Adrenal gland (tissue), 9 donors: ENCODE measurements at regions not wholly inside any gene's neighbourhood (a gene's known extent, or its start where the extent isn't known, plus 50 kb on each side); places are given as distances from the start of the nearest gene placed in this dataset.

ENCODE experiments used
- DNase-seq, 7 donors: peaks; one replicate each; pipeline ENCODE4 v3.0.0-alpha.2; 2019 to 2020
- H3K27ac ChIP-seq, 5 donors: fragments of 200-600 bp; sonication (generic) in 4 of 5; 1 replicate in 3 of 5; 2 replicates in 2 of 5; pipeline versions ENCODE4 v1.5.1 to v1.8.0; 2016 to 2020; ENCODE audit warnings: mild to moderate bottlenecking in 1 of 5
- H3K27me3 ChIP-seq: fragments of 200-600 bp; 2 replicates; pipeline ENCODE4 v1.8.0; 2021
- H3K36me3 ChIP-seq, 2 donors: fragments of 200-600 bp; replicated peaks in 1 of 2; 1 replicate in 1 of 2; 2 replicates in 1 of 2; pipeline versions ENCODE4 v1.5.1 to v1.8.0; 2018 to 2022
- H3K4me1 ChIP-seq, 2 donors: fragments of 200-600 bp; replicated peaks in 1 of 2; 1 replicate in 1 of 2; 2 replicates in 1 of 2; pipeline versions ENCODE4 v1.5.1 to v1.8.0; 2018 to 2021
- H3K4me3 ChIP-seq, 4 donors: fragments of 200-600 bp; sonication (generic) in 3 of 4; one replicate each; pipeline ENCODE4 v1.5.1; 2016 to 2018
- H3K9me3 ChIP-seq, 3 donors: fragments of 200-600 bp; sonication (generic) in 1 of 3; replicated peaks in 1 of 3; 1 replicate in 2 of 3; 2 replicates in 1 of 3; pipeline versions ENCODE4 v1.5.1 to v1.8.0; 2016 to 2021
- CTCF ChIP-seq, 6 experiments: fragments of 450-650 bp in 4 of 6; fragments of 200-600 bp in 2 of 6; sonication (generic) in 1 of 6; IDR thresholded peaks; 1 replicate in 5 of 6; 2 replicates in 1 of 6; pipeline versions ENCODE4 v1.5.1 to v1.8.0; 2016 to 2021; ENCODE audit warnings: antibody characterized with exemption in 6 of 6, mild to moderate bottlenecking in 2 of 6, moderate library complexity in 1 of 6
- POLR2A ChIP-seq, 2 donors: fragments of 450-650 bp; IDR thresholded peaks; one replicate each; pipeline ENCODE4 v1.6.1; 2017; ENCODE audit warnings: antibody characterized with exemption in 2 of 2, mild to moderate bottlenecking in 2 of 2, moderate library complexity in 1 of 2
- whole genome bisulfite sequencing, 4 donors: extraction: QIAGEN DNeasy Blood & Tissue Kit in 2 of 4; methylation state at CpG; one replicate each; pipeline versions ENCODE4 v1.1.5 to v1.1.7; 2013 to 2017; 5-methylcytosine and 5-hydroxymethylcytosine counted together
- intact Hi-C, 2 donors: fragments of 100-400 bp; cut with DNase I; formaldehyde crosslinking; loops; one replicate each; pipeline versions ENCODE4 v1.14.1 to v1.15.0; 2022 to 2023
- donor health status: healthy with polysubstance abuse.
- donor health status: Bipolar disorder and iron deficiency.
- donor health status: DM: yes; HTN: yes; CAD: no.
- donor health status: DM: no; HTN: no; CAD: no.
- donor health status: DM: no; HTN: no; CAD: no.

DNA sequence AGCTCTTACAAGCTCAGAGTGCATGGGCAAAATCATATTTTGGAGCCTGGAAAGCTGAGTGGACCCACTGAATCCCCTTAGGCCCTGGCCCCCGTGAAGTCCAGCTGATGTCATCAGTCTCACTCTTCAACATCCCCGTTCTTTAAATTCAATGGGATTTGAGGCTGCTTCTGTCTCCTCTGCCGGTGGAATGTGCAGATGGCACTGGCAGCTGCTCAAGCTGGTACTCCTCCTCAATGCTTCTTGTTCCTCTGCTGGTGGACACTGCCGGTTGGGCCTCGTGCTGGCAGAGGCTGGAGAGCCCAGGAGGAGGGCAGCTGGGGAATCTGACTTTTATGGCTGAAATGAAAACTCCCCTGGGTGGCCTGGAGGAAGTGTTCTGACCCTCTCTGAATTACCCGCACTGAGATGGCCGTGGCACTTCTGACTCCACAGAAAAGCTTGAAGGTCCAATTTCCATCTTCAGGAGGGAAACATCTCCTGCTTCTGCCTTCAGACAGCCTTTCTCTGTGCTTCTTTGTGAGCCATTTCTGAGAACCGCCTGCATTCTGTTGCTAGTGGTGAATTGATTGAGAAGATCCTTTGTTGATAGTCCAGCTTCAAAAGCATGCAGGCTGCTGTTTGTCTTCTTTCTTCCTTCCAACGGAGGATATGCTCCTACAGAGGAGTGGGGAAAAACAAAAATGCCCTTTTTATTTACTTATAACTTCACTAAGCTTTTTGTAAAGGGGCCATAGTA is 298.9 kb downstream of the TMEM38B start:
- WGBS, 4 donors, result 72 to 81% (median 77%) methylated on average over 9 of the region's 9 CpGs
- Histone ChIP-seq H3K4me1 (no peaks in the 10 kb centered on the region), H3K4me3 (no peak overlapping the region), H3K27me3 (no peaks in the 10 kb centered on the region), H3K27ac (no peak overlapping the region), H3K36me3 (no peaks in the 10 kb centered on the region), H3K9me3 (no peaks in the 10 kb centered on the region)
- DNase-seq, result no peak
- intact Hi-C loops, result no loop called here
- no peak for TF ChIP-seq CTCF (IDR thresholded peaks at IDR 0.05)
- TF ChIP-seq POLR2A (IDR thresholded peaks at IDR 0.05), result no peak

- intact Hi-C loops, result no loop called here
Observed at GRCh38 chr9:105993921-105994715, 299.8 kb downstream of the TMEM38B start.

GRCh38 chr9:105994970-105995369 is 300.6 kb downstream of the TMEM38B start:
- TF ChIP-seq CTCF (IDR thresholded peaks at IDR 0.05) (no peak), POLR2A (IDR thresholded peaks at IDR 0.05) (no peak)
- intact Hi-C loops, result no loop called here
- no peaks in the 10 kb centered on the region for H3K27me3 ChIP-seq

More at GRCh38 chr9:105993921-105994715, 299.8 kb downstream of the TMEM38B start:
- WGBS, 4 donors, result 87 to 90% (median 88%) methylated on average over 7 to 8 of the region's 8 CpGs
- Histone ChIP-seq H3K36me3 (no peaks in the 10 kb centered on the region), H3K4me3 (no peak overlapping the region), H3K9me3 (no peaks in the 10 kb centered on the region), H3K27me3 (no peaks in the 10 kb centered on the region), H3K27ac (no peak overlapping the region), H3K4me1 (no peaks in the 10 kb centered on the region)
- no peak for TF ChIP-seq POLR2A (IDR thresholded peaks at IDR 0.05)
- no peak for TF ChIP-seq CTCF (IDR thresholded peaks at IDR 0.05)
- no peak for DNase-seq

DNA sequence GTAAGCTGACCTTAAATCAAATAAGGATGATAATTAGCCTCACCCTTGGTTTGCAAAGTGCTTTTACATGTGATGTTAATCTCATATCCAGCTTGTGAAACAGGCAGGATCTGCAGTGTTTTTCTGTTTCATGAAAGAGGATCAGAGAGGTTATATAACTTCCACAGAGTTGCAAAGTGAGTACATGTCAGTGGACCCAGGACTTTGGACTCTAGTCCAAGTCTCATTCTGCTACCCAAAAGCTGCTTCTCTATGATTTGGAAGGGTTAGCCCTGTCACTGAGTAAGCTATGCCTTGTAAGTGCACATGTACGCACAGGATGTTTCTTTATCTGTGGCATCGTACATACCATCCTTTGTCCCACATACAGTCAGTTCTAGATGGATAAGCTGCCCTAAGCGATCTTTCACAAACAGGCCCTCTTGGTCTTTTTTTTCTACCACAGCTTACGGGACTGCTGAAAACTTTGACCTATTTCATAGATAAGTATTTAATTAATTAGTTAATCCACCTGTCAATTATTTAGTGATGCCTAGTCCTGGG is 322.9 kb downstream of the TMEM38B start:
- Histone ChIP-seq H3K4me3 (no peak overlapping the region), H3K27ac (no peak overlapping the region), H3K27me3 (no peaks in the 10 kb centered on the region), H3K9me3 (no peaks in the 10 kb centered on the region), H3K4me1 (no peaks in the 10 kb centered on the region), H3K36me3 (no peaks in the 10 kb centered on the region)
- intact Hi-C loops, result no loop called here
- DNase-seq, result no peak
- WGBS, 4 donors, result 93 to 96% (median 95%) methylated on average over 4 of the region's 4 CpGs
- TF ChIP-seq POLR2A (IDR thresholded peaks at IDR 0.05) (no peak), CTCF (IDR thresholded peaks at IDR 0.05) (no peak)

More at GRCh38 chr9:105994970-105995369, 300.6 kb downstream of the TMEM38B start:
- WGBS, 4 donors, result 83 to 94% (median 89%) methylated on average over 2 of the region's 2 CpGs
- peak in 2 of 7 donors; percentile 1 to 10 for DNase-seq
- Histone ChIP-seq H3K4me3 (no peak overlapping the region), H3K9me3 (no peaks in the 10 kb centered on the region), H3K4me1 (no peaks in the 10 kb centered on the region), H3K27ac (no peak overlapping the region), H3K36me3 (no peaks in the 10 kb centered on the region)
